HG03432 (cell line): ENCODE measurements at regions not wholly inside any gene's neighbourhood (a gene's known extent, or its start where the extent isn't known, plus 50 kb on each side); places are given as distances from the start of the nearest gene placed in this dataset.
"Not testable (repeated sequence)": the region's sequence is repeated elsewhere in the genome, so short reads cannot be mapped to it uniquely, and the experiment has no call there.

Experiments
- ATAC-seq: cut with Tn5 transposase; IDR thresholded peaks from one replicate; pipeline ENCODE4 v1.9.1; 2021; ENCODE audit warnings: mild to moderate bottlenecking, moderate library complexity; ENCODE audit not compliant: unreplicated experiment

- no peak for ATAC-seq
These were observed 182.6 kb downstream of the C16orf95 start for GRCh38 chr16:87134628-87134995.

GRCh38 chr16:87135246-87136030, 181.8 kb downstream of the C16orf95 start:
- ATAC-seq: no peak

DNA sequence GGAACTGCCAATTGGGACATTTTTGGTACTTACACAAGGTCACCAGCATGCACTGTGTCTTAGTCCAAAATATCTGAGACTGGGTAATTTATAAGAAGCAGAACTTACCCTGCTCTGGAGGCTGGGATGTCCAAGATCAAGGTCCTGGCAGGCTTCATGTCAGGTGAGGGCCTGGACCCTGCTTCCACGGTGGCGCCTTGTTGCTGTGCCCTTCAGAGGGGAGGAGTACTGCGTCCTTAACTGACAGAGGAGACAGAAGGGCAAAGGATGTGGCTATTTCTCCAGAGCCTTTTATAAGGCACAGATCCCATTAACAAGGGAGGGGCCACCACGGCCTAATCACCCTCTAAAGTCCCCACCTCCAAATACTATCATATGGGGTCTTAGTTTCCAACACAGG, 178.9 kb downstream of the C16orf95 start:
- no peak for ATAC-seq

- ATAC-seq: no peak
These were observed 178.4 kb downstream of the C16orf95 start for GRCh38 chr16:87138738-87139267.

DNA sequence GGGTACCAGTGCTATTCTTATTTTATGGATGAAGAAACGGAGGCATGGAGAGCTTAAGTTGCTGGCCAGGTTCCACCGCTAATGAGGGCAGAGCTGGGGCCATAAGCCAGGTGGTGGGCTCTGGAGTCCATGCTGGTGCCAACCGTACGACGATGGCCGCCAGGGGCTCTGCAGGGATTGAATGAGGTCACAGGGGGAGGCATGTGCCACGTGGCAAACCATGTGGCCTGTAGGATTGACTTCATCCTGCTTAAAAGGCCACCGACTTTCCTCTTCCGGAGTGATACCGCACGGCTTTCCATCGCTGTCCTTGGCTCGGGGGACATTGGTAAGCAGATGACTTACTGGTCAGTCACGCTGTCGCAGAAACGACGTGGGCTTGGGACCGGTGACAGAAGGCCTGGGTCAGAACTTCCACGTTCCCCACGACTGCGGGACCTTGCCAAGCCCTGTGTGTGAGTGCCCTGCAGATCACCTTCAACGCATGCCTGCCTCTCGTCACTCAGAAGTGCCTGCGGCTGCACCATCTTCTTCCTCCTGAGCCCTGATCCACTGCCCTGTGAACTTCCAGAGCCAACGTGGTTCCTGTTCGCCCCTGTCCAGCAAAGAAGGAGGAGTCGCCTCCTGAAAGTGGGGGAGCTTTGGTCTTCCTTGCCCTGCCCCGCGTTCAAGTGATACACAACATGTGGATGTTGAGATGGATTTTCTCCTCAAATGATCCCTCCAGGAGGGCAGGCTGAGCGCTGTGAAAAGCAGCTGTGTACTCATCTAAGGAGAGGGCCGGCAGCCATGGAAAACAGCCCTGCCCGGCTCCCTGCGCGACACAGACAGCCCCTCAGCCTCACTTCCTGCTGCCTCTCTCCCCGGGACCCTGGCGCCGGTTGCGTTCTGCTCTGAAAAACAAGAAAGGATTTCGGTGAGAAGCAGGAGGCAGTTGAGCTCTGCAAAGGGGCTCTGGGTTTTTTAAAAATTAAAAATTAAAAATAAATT, 176.7 kb downstream of the C16orf95 start:
- ATAC-seq: no peak

GRCh38 chr16:87141402-87141801, 175.8 kb downstream of the C16orf95 start:
- ATAC-seq: no peak

DNA sequence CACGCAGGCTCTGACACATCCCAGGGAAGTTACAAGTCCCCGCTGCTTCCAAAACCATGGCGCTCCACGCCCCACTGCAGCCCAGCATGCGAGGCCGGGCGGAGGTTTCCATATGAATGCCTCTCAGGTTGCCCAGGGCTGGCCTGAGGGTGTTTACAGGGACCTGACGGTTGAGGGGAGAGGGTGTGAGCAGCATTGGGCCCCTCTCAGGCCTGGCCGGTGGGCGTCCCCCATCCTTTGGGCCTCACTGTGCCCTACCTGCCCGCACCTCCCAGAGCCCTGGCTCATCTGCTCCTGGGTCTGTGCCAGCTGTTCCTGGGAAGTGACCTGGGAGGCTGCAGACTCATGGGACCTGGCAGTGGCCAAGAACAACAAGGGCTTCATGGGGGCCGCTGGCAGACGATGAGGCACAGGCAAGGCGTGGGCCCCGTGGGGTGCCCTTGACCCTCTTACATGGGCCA, 173.5 kb downstream of the C16orf95 start:
- ATAC-seq: no peak

- no peak for ATAC-seq
These were observed 173.0 kb downstream of the C16orf95 start for GRCh38 chr16:87144232-87144631.

- no peak for ATAC-seq
These were observed 171.7 kb downstream of the C16orf95 start for GRCh38 chr16:87145181-87146176.

- no peak for ATAC-seq
These were observed 170.5 kb downstream of the C16orf95 start for GRCh38 chr16:87146676-87147075.

- no peak for ATAC-seq
These were observed 168.1 kb downstream of the C16orf95 start for GRCh38 chr16:87149051-87149450.

DNA sequence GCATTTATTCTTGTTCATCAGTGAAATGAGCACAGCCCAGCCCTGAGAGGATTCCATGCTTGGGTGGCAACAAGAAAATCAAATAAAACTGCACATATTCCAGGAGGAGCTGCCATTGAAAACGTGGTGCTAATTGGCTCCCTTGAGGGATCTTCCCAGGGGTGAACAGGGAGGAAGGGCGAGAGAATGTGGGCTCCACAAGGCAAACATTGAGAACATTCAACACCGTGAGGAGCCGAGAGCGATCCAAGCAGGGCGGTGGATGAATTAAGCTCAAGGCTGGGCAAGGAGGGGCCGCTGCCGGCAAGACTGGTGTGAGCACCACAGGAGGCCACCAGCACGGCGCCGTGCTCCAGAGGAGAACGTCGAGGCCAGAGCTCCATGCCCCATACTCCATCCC, 166.9 kb downstream of the C16orf95 start:
- ATAC-seq: no peak

GRCh38 chr16:87150681-87151280, 166.4 kb downstream of the C16orf95 start:
- ATAC-seq: no peak

DNA sequence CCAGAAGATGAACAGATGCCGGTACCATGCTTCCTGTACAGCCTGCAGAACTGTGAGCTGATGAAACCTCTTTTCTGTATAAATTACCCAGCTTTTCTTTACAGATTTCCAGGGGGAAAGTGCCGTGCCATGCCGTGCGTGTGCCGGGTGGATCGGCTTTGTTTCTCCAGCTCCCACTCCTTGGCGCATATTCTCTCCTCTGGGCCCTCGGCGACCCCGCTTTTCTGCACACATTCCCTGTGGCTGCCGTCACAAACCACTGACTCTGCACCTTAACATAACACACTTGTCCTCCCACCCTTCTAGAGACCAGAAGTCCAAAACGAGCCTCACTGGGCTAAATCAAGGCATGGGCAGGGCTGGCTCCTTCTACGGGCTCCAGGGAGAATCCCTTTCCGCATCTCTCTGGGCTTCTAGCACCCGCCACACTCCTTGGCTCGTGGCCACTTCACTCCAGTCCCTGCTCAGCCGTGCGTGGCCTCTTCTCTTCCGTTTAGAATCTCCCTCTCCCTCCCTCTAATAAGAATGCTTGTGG, 164.9 kb downstream of the C16orf95 start:
- no peak for ATAC-seq

GRCh38 chr16:87153326-87153725, 163.9 kb downstream of the C16orf95 start:
- no peak for ATAC-seq

- not testable (repeated sequence) for ATAC-seq
These were observed 161.9 kb downstream of the C16orf95 start for GRCh38 chr16:87155315-87155714.

GRCh38 chr16:87156195-87156594, 161.0 kb downstream of the C16orf95 start:
- no peak for ATAC-seq

GRCh38 chr16:87160234-87160636, 157.0 kb downstream of the C16orf95 start:
- no peak for ATAC-seq

GRCh38 chr16:87160701-87161337, 156.4 kb downstream of the C16orf95 start:
- no peak for ATAC-seq
